ENCODE measurements at regions not wholly inside any gene's neighbourhood (a gene's known extent, or its start where the extent isn't known, plus 50 kb on each side); places are given as distances from the start of the nearest gene placed in this dataset.
"Not testable (repeated sequence)": the region's sequence is repeated elsewhere in the genome, so short reads cannot be mapped to it uniquely, and the experiment has no call there.

DNA sequence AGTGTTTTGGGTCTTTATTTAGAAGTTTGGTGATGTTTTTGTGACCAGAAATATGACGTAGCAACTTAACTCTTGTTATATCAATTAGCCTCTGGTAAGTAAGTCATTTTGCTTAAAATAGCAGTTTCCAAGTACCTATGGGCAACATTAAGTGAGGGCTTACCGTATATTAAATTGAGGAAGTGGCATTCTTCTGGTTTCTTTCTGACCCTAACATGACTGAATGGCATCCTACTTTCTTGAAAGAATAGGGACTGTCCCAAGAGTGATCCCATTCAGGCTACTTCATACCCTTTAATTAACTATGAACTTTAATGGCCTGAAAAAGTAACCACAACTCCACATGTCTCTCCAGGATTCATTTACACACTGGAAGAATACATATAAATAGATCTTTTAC lies 106.6 kb downstream of the MZT1 start:
- Histone ChIP-seq H3K9me3 (ENCODE audit: low read depth, low read length) (no peaks in the 10 kb centered on the region), H3K4me1 (ENCODE audit: insufficient read depth, low read length) (no peaks in the 10 kb centered on the region), H3K27me3 (ENCODE audit: insufficient read depth, low read length) (no peaks in the 10 kb centered on the region), H3K4me3 (ENCODE audit: low read length) (no peak overlapping the region)

DNA sequence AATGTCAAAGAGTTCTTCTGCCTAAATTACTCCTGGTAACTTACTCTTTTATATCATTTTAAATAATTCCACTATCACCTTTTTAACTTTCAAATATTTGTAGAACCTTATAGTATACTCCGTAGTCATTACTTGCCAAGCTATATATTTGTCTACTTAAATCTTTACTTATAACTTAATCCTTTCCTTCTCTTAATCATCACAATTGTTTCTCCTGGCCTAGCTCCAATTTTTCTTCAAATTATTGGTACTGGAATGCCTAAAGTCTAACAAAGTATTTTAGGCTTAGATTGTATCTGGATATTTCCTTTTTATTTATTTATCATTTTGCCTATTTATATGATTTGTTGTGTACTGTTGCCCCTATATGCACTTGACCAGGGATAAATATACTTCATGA lies 109.5 kb downstream of the MZT1 start:
- H3K4me1 ChIP-seq (ENCODE audit: insufficient read depth, low read length) = no peaks in the 10 kb centered on the region
- no peak overlapping the region for H3K4me3 ChIP-seq (ENCODE audit: low read length)

DNA sequence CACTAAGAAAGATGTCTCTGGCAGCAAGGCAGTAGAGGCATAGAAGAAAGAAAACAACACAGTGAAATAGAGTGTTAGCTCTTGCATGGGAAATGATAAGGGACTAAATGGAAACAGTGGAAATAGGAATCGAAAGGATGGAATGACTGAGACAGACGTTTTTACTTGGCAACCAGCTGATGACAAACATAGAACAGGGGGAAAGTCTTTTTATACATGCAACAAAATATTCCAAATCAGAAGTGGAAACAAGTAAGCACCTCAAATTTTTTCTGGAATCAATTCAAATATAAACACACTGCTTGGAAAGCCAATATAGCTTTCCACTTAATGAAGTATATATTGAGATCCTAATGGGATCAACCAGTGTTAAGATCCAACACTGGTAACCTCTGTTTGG lies 110.2 kb downstream of the MZT1 start:
- no peak overlapping the region for H3K4me3 ChIP-seq (ENCODE audit: low read length)
- H3K4me1 ChIP-seq (ENCODE audit: insufficient read depth, low read length) = no peaks in the 10 kb centered on the region
- no peaks in the 10 kb centered on the region for H3K27me3 ChIP-seq (ENCODE audit: insufficient read depth, low read length)
- H3K9me3 ChIP-seq (ENCODE audit: low read depth, low read length) = no peaks in the 10 kb centered on the region

More for the DNA sequence above, 109.5 kb downstream of the MZT1 start:
- no peaks in the 10 kb centered on the region for H3K27me3 ChIP-seq (ENCODE audit: insufficient read depth, low read length)
- H3K9me3 ChIP-seq (ENCODE audit: low read depth, low read length) = no peaks in the 10 kb centered on the region

DNA sequence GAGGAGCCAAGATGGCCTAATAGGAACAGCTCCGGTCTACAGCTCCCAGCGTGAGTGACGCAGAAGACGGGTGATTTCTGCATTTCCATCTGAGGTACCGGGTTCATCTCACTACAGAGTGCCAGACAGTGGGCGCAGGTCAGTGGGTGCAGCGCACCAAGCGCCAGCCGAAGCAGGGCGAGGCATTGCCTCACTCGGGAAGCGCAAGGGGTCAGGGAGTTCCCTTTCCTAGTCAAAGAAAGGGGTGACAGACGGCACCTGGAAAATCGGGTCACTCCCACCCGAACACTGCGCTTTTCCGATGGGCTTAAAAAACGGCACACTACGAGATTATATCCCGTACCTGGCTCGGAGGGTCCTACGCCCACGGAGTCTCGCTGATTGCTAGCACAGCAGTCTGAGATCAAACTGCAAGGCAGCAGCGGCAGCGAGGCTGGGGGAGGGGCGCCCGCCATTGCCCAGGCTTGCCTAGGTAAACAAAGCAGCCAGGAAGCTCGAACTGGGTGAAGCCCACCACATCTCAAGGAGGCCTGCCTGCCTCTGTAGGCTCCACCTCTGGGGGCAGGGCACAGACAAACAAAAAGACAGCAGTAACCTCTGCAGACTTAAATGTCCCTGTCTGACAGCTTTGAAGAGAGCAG lies 117.1 kb downstream of the MZT1 start:
- H3K4me3 ChIP-seq (ENCODE audit: low read length); H3K4me1 ChIP-seq (ENCODE audit: insufficient read depth, low read length); H3K9me3 ChIP-seq (ENCODE audit: low read depth, low read length); H3K27me3 ChIP-seq (ENCODE audit: insufficient read depth, low read length): not testable (repeated sequence)

DNA sequence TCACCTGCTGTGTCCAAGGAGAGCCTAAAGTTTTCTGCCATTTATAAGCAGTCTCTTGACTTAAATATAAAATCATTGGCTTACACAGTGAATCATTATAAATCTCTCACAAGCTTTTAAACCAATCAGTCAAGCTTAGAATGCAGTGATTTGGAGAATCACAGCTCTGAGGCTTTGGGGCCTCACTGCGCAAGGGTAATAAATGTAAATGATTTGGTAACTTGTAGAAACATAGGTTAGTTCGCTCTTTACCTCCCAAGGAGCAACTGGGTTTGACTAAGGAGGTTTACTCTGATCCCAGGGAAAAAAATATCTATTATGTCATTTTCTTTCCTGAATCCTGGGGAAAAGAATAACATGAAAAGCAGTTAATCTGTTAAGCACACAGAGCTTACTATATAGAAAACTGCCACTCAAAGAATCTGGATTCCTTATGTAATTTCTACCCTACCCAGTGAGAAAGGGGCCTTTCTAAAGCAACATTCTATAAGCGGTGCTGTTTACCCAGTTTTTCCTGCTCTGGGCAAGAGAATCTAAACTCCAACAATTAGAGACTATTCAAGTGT lies 128.2 kb downstream of the MZT1 start:
- Histone ChIP-seq H3K4me3 (ENCODE audit: low read length) (no peak overlapping the region), H3K27me3 (ENCODE audit: insufficient read depth, low read length) (no peaks in the 10 kb centered on the region), H3K9me3 (ENCODE audit: low read depth, low read length) (no peaks in the 10 kb centered on the region), H3K4me1 (ENCODE audit: insufficient read depth, low read length) (no peaks in the 10 kb centered on the region)

DNA sequence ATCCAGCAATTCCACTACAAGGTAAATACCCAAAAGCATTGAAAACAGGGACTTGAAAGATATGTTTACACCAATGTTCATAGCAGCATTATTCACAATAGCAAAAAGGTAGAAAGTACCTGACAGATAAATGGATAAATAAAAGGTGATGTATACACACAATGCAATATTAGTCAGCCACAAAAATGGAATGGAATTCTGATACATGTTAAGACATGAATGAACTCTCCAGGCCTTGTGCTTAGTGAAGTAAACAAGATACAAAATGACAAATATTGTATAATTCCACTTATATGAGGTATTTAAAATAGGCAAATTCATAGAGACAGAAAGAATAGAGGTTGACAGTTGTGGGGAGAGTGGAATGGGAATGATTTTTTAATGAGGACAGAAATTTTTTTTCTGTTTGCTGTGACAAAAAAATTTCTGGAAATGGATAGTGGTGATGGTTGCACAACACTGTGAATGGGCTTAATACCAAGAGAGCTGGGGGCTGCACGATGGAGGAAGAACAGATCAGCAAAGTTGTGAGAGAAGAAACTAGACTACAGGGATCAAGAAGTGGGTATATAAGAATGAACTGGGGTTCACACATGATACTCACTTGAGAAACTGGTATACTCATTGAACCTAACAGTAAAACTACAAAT lies 137.2 kb downstream of the MZT1 start:
- Histone ChIP-seq H3K4me3 (ENCODE audit: low read length) (no peak overlapping the region), H3K27me3 (ENCODE audit: insufficient read depth, low read length) (no peaks in the 10 kb centered on the region), H3K9me3 (ENCODE audit: low read depth, low read length) (peaks cover 6% of the 10 kb centered on the region), H3K4me1 (ENCODE audit: insufficient read depth, low read length) (no peaks in the 10 kb centered on the region)

DNA sequence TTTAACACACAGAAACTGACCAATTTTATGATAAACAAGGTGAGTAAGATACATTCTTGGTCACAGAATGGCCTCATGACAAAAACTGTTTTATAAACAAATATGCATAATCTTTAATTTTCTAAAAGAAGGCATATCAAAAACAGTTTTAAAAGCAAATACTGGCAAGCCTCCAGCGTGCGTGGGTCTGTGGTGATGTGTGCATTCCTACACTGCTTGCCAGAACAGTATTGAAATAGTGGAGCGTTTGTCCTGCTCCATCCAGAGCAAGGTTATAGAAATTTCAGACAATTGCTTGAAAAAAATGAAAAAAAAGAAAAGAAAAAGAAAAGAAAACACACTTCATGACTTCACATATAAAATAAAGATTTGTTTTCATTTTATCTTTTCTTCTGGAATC lies 140.9 kb downstream of the MZT1 start:
- H3K4me1 ChIP-seq (ENCODE audit: insufficient read depth, low read length) = no peaks in the 10 kb centered on the region
- no peaks in the 10 kb centered on the region for H3K9me3 ChIP-seq (ENCODE audit: low read depth, low read length)
- H3K4me3 ChIP-seq (ENCODE audit: low read length) = no peak overlapping the region
- no peaks in the 10 kb centered on the region for H3K27me3 ChIP-seq (ENCODE audit: insufficient read depth, low read length)

DNA sequence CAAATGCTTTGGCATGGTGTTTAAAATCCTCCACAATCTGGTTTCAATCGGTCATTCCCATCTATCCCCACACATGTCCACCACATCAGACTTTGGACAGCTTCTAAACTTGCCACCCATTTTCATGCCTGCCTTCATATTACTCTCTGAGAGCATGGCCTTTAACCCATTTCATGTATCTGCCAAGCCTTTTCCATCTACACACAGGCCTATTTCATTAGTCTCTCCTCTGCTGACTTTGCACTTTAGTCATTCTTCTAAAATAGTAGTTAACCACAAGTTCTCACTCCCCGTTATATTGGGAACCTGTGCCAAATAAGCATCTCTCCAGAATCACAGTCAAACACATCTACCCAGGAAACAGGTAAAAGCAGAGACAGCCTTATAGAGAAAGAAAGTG lies 142.2 kb downstream of the MZT1 start:
- Histone ChIP-seq H3K27me3 (ENCODE audit: insufficient read depth, low read length) (no peaks in the 10 kb centered on the region), H3K9me3 (ENCODE audit: low read depth, low read length) (no peaks in the 10 kb centered on the region), H3K4me1 (ENCODE audit: insufficient read depth, low read length) (no peaks in the 10 kb centered on the region), H3K4me3 (ENCODE audit: low read length) (no peak overlapping the region)

DNA sequence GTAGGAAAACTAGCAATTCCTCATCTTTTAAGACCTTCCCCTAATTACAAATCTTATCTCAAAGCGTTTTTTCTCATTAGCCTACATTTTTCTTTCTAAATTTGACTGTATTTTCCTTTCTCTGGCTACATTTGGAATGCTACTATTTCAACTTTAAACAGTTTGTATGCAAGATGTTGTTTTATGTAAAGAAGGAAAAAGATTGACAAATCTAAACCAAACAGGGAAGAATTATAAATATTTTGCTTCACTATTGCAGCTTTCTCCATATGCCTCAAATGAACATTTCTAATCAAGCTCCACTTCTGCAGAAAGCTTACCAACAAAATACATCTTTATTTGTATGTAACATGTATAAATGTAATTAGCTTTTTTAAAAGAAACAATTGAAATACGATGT lies 156.2 kb downstream of the MZT1 start:
- H3K4me1 ChIP-seq (ENCODE audit: insufficient read depth, low read length) = no peaks in the 10 kb centered on the region
- no peaks in the 10 kb centered on the region for H3K9me3 ChIP-seq (ENCODE audit: low read depth, low read length)
- H3K27me3 ChIP-seq (ENCODE audit: insufficient read depth, low read length) = no peaks in the 10 kb centered on the region
- no peak overlapping the region for H3K4me3 ChIP-seq (ENCODE audit: low read length)

DNA sequence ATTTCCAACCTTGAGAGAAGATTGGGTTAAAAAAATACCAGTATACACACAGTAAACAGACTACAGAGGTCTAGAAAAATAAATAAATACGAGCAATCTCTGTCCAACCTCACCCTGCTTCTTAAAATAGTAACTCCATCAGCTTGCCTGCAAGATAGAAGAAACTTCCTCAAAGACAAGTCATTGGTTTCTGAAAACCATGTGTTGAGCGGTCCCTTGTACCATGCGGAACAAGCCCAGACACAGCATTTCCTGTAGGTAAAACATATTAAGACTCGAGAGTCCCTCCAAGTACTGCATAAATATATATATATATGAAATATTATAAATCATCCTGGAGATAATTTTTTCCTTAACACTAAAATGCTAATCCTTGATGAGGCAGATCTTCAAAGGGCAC lies 157.4 kb downstream of the MZT1 start:
- Histone ChIP-seq H3K4me1 (ENCODE audit: insufficient read depth, low read length) (no peaks in the 10 kb centered on the region), H3K27me3 (ENCODE audit: insufficient read depth, low read length) (no peaks in the 10 kb centered on the region), H3K4me3 (ENCODE audit: low read length) (no peak overlapping the region), H3K9me3 (ENCODE audit: low read depth, low read length) (no peaks in the 10 kb centered on the region)

DNA sequence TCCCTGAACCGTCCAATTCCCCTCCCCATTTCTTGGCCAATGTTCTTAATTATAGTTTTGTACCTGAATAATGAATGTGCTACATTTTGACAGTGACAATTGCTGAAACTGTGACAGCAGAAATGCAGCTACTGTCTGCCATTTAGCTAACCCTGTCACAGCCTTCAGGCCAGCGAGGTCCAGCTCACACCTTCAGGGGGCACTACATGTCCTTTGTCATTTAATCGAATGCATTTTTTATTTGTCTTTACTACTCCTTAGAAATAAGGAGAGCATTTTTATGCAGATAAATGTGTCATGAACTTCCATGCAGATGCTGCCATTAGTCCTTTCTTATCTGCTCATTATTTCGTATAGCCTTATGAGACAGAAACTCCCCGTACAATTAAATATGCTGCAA lies 159.9 kb downstream of the MZT1 start:
- H3K27me3 ChIP-seq (ENCODE audit: insufficient read depth, low read length) = no peaks in the 10 kb centered on the region
- H3K4me1 ChIP-seq (ENCODE audit: insufficient read depth, low read length) = no peaks in the 10 kb centered on the region
- no peaks in the 10 kb centered on the region for H3K9me3 ChIP-seq (ENCODE audit: low read depth, low read length)
- H3K4me3 ChIP-seq (ENCODE audit: low read length) = no peak overlapping the region

DNA sequence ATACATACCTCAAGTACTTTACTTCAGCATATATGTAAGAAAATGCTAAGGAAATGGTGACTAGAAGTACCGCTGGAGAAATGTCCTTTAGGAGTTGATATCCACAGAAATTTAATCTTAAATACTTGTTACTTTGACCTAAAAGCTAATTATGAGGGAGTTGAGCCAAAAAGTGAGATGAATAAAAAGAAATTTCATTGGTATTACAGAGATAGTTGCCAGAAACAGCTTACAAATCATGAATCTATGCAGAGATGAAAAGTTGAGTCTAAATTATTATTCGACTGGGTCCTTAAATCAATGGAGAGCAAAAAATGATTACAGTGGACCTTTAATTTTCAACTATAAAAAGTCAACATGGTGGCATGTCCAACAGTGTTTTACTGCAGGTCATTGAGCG lies 160.9 kb downstream of the MZT1 start:
- Histone ChIP-seq H3K9me3 (ENCODE audit: low read depth, low read length) (no peaks in the 10 kb centered on the region), H3K4me3 (ENCODE audit: low read length) (no peak overlapping the region), H3K27me3 (ENCODE audit: insufficient read depth, low read length) (no peaks in the 10 kb centered on the region), H3K4me1 (ENCODE audit: insufficient read depth, low read length) (no peaks in the 10 kb centered on the region)

DNA sequence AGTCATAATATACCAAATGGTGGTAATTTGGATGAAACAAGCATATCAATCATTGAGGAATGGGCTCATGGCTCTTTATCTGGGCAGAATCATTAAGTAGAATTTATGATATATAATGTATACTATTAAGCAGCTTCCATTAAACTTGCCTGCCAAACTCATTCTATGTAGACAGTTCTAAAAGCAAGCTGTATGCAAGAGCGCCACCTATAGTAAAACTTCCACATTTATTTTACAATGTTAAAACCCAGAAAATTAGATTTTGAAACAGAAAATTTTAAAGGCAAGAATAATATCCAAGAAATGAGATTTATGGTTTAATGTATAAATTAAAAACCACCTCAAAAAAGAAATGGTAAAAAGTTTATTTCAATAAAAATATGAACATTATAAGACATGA lies 161.5 kb downstream of the MZT1 start:
- Histone ChIP-seq H3K4me1 (ENCODE audit: insufficient read depth, low read length) (no peaks in the 10 kb centered on the region), H3K4me3 (ENCODE audit: low read length) (no peak overlapping the region), H3K27me3 (ENCODE audit: insufficient read depth, low read length) (no peaks in the 10 kb centered on the region), H3K9me3 (ENCODE audit: low read depth, low read length) (no peaks in the 10 kb centered on the region)

DNA sequence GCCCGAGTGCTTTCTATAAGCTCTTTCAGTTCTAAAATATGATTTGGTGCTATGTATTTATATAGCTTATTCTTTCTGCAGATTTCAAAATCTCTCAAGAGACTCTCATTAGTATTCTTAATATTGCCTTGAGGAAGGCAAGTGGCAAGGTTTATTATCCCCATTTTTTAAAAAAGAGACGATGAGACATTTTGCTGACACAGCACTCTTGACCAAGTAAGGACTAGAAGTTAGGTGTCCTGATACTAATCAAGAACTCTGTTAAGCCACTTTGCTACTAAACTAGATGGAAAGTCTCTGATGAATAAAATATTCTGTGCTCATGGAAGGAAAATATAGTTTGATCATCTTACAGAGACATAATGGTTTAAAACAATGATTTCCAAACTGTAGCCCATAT lies 164.7 kb downstream of the MZT1 start:
- Histone ChIP-seq H3K4me1 (ENCODE audit: insufficient read depth, low read length) (no peaks in the 10 kb centered on the region), H3K4me3 (ENCODE audit: low read length) (no peak overlapping the region), H3K27me3 (ENCODE audit: insufficient read depth, low read length) (no peaks in the 10 kb centered on the region), H3K9me3 (ENCODE audit: low read depth, low read length) (no peaks in the 10 kb centered on the region)

DNA sequence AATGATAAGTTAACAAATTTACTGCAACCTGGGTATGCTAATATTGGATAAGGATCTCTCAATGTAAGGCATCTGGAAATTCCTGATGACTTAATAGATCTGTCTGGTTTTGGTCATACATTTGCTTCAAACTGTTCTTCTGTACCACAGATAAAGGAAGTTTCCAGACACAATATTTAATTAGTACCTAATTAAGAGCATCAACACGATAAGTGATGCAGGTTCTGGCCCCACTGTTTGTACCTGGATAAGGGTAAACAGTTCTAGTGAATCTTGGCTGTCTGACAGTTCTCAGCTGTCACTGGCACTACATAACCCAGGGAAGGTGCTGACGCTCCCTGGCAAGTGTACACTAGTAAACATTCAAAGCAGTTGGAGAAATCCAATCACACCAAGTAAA lies 165.6 kb downstream of the MZT1 start:
- Histone ChIP-seq H3K9me3 (ENCODE audit: low read depth, low read length) (no peaks in the 10 kb centered on the region), H3K4me1 (ENCODE audit: insufficient read depth, low read length) (no peaks in the 10 kb centered on the region), H3K27me3 (ENCODE audit: insufficient read depth, low read length) (no peaks in the 10 kb centered on the region), H3K4me3 (ENCODE audit: low read length) (no peak overlapping the region)

DNA sequence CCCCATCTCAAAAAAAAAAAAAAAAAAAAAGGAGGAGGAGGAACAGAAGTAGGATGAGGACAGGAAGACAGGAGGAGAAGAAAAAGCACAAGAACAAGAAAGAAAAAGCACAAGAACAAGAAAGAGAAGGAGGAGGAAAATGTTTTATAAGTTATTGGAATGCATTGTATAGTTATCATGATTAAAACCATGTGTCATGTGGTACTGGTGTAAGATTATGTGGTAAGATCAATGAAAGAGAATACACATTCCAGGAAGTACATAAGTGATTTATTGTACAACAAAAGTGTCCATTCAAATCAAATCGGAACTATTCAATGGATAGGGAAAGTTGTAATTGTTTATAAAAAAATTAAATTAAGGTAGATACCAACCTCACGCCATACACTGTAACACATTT lies 167.7 kb downstream of the MZT1 start:
- H3K27me3 ChIP-seq (ENCODE audit: insufficient read depth, low read length) = no peaks in the 10 kb centered on the region

More for the DNA sequence above, 167.7 kb downstream of the MZT1 start:
- Histone ChIP-seq H3K4me3 (ENCODE audit: low read length) (no peak overlapping the region), H3K9me3 (ENCODE audit: low read depth, low read length) (no peaks in the 10 kb centered on the region), H3K4me1 (ENCODE audit: insufficient read depth, low read length) (no peaks in the 10 kb centered on the region)
